Panc1 (cell line): ENCODE measurements at regions not wholly inside any gene's neighbourhood (a gene's known extent, or its start where the extent isn't known, plus 50 kb on each side); places are given as distances from the start of the nearest gene placed in this dataset.

Experiments used
- ATAC-seq: fragments of 200-7000 bp; cut with Tn5 transposase; 2 replicates; pipeline ENCODE4 v1.9.1; 2020; ENCODE audit warnings: mild to moderate bottlenecking, moderate library complexity
- BruUV-seq: library from RNA; stranded (reverse); fragments of 400-500 nt; replicated peaks from 2 replicates; lab custom pipeline; 2021; lab: Mats Ljungman, UMichigan
- CTCF ChIA-PET: fragments of 300-600 bp; sonication (Branson Sonifier 250); formaldehyde crosslinking; loops from one replicate; lab custom pipeline; 2022; ENCODE audit warnings: antibody characterized with exemption; lab: Charles Lee
- POLR2A ChIA-PET: fragments of 300-600 bp; sonication (Branson Sonifier 250); formaldehyde crosslinking; loops from one replicate; lab custom pipeline; 2022; ENCODE audit warnings: antibody characterized with exemption; lab: Charles Lee
- DNase-seq: peaks from one replicate; pipeline ENCODE4 v3.0.0-alpha.2; 2010; ENCODE audit warnings: low read depth, low spot score
- H3K27ac ChIP-seq: 2 replicates; pipeline ENCODE4 v1.5.1; 2011; ENCODE audit warnings: mild to moderate bottlenecking, low read length, inconsistent platforms
- H3K27me3 ChIP-seq: fragments of 200-500 bp; sonication (Bioruptor generic); 2 replicates; pipeline ENCODE4 v1.6.0; 2014; ENCODE audit warnings: low read length, inconsistent platforms; ENCODE audit not compliant: control insufficient read depth, insufficient read depth
- H3K36me3 ChIP-seq: fragments of 200-500 bp; sonication (Bioruptor generic); 2 replicates; pipeline ENCODE4 v1.5.1; 2014; ENCODE audit warnings: inconsistent platforms, mild to moderate bottlenecking, low read length, moderate library complexity; ENCODE audit not compliant: control insufficient read depth, insufficient read depth
- H3K4me1 ChIP-seq: 2 replicates; pipeline ENCODE4 v1.5.1; 2011; ENCODE audit warnings: inconsistent platforms, mild to moderate bottlenecking, low read length, moderate library complexity; ENCODE audit not compliant: control insufficient read depth, insufficient read depth
- H3K4me3 ChIP-seq, 2 experiments: 2 replicates each; pipeline ENCODE4 v1.5.1; 2011 to 2012; ENCODE audit warnings: low read depth in 2 of 2, low read length in 2 of 2, mild to moderate bottlenecking in 2 of 2, inconsistent platforms in 1 of 2, moderate library complexity in 1 of 2
- H3K9me3 ChIP-seq: fragments of 200-500 bp; sonication (Bioruptor generic); 2 replicates; pipeline ENCODE4 v1.5.1; 2014; ENCODE audit warnings: low read depth, mild to moderate bottlenecking, inconsistent platforms, low read length, moderate library complexity; ENCODE audit not compliant: control insufficient read depth, insufficient read depth
- POLR2AphosphoS5 ChIP-seq: IDR thresholded peaks from 2 replicates; pipeline ENCODE4 v1.6.1; 2012; ENCODE audit warnings: mild to moderate bottlenecking, low read depth, low read length, moderate library complexity
- SIN3A ChIP-seq: IDR thresholded peaks from 2 replicates; pipeline ENCODE4 v1.6.1; 2012; ENCODE audit warnings: low read depth, mild to moderate bottlenecking, low read length, moderate library complexity, borderline replicate concordance; ENCODE audit not compliant: insufficient read depth
- TCF7L2 ChIP-seq: IDR thresholded peaks from 2 replicates; pipeline ENCODE4 v1.6.1; 2011; ENCODE audit warnings: mild to moderate bottlenecking, low read depth, low read length, inconsistent platforms
- in situ Hi-C: cut with HindIII; loops from 2 replicates; pipeline ENCODE4 v1.10.0; 2016; ENCODE audit warnings: low sequenced_read_pairs, low pct_unique_long_range_greater_than_20kb
- intact Hi-C: fragments of 100-400 bp; cut with micrococcal nuclease; formaldehyde crosslinking; loops from one replicate; pipeline ENCODE4 v1.10.0; 2022; ENCODE audit not compliant: unreplicated experiment
- TF ChIP-seq, protein P1 (sequence below), 2 experiments: IDR thresholded peaks; 2 replicates each; pipeline ENCODE4 v1.6.1; 2011 to 2012; ENCODE audit warnings: low read depth in 2 of 2, control low read depth in 1 of 2, low read length in 1 of 2, mild to moderate bottlenecking in 1 of 2, moderate library complexity in 1 of 2; ENCODE audit not compliant: insufficient read depth in 1 of 2
- TF ChIP-seq, protein P2 (sequence below): fragments of 450-650 bp; IDR thresholded peaks from 2 replicates; pipeline ENCODE4 v1.5.1; 2017; ENCODE audit warnings: mild to moderate bottlenecking

DNA sequence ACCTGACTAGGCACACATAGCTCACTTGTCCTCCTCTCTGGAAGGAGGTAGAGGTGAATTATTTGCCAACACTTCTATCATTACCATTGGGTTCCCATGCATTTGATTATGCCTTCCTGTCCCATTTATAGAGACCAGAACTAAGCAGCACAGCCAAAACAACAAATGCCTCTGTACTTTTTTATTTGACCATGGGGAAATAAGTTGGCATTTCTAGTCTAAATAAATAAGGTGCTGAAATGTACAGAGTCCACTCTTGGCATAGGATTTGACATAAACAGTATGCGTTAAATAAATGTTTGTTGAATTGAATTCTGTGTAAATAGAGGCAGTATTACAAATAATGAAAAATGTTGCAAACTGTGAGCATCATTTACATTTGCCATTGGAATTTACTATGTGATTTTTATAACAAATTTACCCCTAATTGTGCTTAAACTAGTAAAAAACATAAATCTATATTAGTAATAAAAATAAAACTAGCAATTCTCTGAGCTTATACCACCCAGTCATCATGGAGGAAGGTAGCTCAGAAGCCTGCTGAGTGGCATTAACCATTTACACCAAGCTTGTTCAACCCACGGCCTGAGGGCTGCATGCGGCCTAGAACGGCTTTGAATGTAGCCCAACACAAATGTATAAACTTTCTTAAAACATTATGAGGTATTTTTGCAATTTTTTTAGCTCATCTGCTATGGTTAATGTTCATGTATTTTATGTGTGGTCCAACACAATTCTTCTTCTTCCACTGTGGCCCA is 367.8 kb downstream of the FIGN start:
- intact Hi-C loops = no loop called here
- Histone ChIP-seq H3K4me1 (no peaks in the 10 kb centered on the region; the same call in 1 of the 2 replicates), H3K27me3 (no peaks in the 10 kb centered on the region), H3K36me3 (no peaks in the 10 kb centered on the region), H3K27ac (peak overlapping the region; percentile 37; the same call in 1 of the 2 replicates), H3K9me3 (no peaks in the 10 kb centered on the region), H3K4me3 (no peak overlapping the region)
- POLR2A ChIA-PET = no interaction called here
- CTCF ChIA-PET = no interaction called here
- ATAC-seq (no peak), DNase-seq (no peak)
- TF ChIP-seq, protein P1, sequence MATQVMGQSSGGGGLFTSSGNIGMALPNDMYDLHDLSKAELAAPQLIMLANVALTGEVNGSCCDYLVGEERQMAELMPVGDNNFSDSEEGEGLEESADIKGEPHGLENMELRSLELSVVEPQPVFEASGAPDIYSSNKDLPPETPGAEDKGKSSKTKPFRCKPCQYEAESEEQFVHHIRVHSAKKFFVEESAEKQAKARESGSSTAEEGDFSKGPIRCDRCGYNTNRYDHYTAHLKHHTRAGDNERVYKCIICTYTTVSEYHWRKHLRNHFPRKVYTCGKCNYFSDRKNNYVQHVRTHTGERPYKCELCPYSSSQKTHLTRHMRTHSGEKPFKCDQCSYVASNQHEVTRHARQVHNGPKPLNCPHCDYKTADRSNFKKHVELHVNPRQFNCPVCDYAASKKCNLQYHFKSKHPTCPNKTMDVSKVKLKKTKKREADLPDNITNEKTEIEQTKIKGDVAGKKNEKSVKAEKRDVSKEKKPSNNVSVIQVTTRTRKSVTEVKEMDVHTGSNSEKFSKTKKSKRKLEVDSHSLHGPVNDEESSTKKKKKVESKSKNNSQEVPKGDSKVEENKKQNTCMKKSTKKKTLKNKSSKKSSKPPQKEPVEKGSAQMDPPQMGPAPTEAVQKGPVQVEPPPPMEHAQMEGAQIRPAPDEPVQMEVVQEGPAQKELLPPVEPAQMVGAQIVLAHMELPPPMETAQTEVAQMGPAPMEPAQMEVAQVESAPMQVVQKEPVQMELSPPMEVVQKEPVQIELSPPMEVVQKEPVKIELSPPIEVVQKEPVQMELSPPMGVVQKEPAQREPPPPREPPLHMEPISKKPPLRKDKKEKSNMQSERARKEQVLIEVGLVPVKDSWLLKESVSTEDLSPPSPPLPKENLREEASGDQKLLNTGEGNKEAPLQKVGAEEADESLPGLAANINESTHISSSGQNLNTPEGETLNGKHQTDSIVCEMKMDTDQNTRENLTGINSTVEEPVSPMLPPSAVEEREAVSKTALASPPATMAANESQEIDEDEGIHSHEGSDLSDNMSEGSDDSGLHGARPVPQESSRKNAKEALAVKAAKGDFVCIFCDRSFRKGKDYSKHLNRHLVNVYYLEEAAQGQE (IDR thresholded peaks at IDR 0.05; ENCODE audit: insufficient read depth in 1 of 2, low read depth in 2 of 2, low read length in 1 of 2) = no peak
- TF ChIP-seq SIN3A (no peak), POLR2AphosphoS5 (no peak)
- in situ Hi-C loops = no loop called here
- BruUV-seq = no TSS peak

DNA sequence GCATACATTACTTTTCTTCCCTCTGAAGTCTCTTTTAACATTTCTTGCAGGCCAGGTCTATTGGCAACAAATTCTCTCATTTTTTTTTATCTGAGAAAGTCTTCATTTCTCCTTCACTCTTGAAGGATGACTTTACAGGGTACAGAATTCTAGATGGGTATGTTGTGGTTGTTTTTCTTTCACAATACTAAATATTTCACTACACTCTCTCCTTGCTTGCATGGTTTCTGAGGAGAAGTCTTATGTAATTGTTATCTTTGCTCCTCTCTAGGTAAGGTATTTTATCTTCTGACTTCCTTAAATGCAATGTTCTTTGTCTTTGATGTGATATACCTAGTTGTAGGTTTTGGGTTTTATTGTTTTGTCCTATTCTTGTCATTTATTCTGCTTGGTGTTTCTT is 371.1 kb downstream of the FIGN start:
- BruUV-seq = no TSS peak
- TF ChIP-seq, protein P2, sequence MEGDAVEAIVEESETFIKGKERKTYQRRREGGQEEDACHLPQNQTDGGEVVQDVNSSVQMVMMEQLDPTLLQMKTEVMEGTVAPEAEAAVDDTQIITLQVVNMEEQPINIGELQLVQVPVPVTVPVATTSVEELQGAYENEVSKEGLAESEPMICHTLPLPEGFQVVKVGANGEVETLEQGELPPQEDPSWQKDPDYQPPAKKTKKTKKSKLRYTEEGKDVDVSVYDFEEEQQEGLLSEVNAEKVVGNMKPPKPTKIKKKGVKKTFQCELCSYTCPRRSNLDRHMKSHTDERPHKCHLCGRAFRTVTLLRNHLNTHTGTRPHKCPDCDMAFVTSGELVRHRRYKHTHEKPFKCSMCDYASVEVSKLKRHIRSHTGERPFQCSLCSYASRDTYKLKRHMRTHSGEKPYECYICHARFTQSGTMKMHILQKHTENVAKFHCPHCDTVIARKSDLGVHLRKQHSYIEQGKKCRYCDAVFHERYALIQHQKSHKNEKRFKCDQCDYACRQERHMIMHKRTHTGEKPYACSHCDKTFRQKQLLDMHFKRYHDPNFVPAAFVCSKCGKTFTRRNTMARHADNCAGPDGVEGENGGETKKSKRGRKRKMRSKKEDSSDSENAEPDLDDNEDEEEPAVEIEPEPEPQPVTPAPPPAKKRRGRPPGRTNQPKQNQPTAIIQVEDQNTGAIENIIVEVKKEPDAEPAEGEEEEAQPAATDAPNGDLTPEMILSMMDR = no peak
- TF ChIP-seq POLR2AphosphoS5 (no peak), SIN3A (no peak), TCF7L2 (no peak)
- TF ChIP-seq, protein P1 (IDR thresholded peaks at IDR 0.05; ENCODE audit: insufficient read depth in 1 of 2, low read depth in 2 of 2, low read length in 1 of 2) = no peak
- intact Hi-C loops (no loop called here), in situ Hi-C loops (no loop called here)
- no peaks in the 10 kb centered on the region for H3K36me3 ChIP-seq
- ChIA-PET POLR2A (no interaction called here), CTCF (no interaction called here)
- no peak overlapping the region for H3K4me3 ChIP-seq
- DNase-seq = no peak
- H3K9me3 ChIP-seq = no peaks in the 10 kb centered on the region
- no peak for ATAC-seq
- no peaks in the 10 kb centered on the region; the same call in 1 of the 2 replicates for H3K4me1 ChIP-seq
- no peaks in the 10 kb centered on the region for H3K27me3 ChIP-seq
- peak overlapping the region; percentile 34; the same call in 1 of the 2 replicates for H3K27ac ChIP-seq
